Neural cell (in vitro differentiated cells): ENCODE measurements at regions not wholly inside any gene's neighbourhood (a gene's known extent, or its start where the extent isn't known, plus 50 kb on each side); places are given as distances from the start of the nearest gene placed in this dataset.

Experiments
- POLR2AphosphoS5 ChIP-seq: IDR thresholded peaks from 2 replicates; pipeline ENCODE4 v1.6.1; 2012
- RAD21 ChIP-seq: fragments of 450-650 bp; conservative IDR thresholded peaks from 2 replicates; pipeline ENCODE4 v1.6.1; 2014; ENCODE audit warnings: antibody characterized with exemption, mild to moderate bottlenecking, moderate library complexity
- TF ChIP-seq, protein P1 (sequence below): fragments of 450-650 bp; IDR thresholded peaks from 2 replicates; pipeline ENCODE4 v1.5.1; 2014; ENCODE audit warnings: antibody characterized with exemption, mild to moderate bottlenecking, moderate library complexity; ENCODE audit not compliant: poor library complexity, severe bottlenecking

DNA sequence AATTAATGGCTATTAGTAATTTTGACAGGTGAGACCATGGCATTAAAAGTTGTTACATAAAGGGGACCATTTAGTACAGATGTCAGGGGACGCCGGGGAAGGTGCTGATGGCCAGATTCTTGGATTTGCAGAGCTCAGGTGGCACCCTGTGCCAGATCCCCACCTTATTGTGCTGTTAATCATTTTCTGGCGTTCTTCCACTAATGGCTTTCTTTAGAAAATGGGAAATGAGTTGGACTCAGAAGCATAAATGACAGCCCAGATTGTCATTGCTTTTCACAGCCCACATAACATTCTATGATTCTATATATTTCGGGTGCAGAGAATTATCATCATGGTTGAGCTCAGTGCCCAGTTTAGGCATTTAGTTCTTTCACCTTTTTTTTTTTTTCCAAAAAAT lies 257.2 kb upstream of the TCF4 start:
- TF ChIP-seq, protein P1, sequence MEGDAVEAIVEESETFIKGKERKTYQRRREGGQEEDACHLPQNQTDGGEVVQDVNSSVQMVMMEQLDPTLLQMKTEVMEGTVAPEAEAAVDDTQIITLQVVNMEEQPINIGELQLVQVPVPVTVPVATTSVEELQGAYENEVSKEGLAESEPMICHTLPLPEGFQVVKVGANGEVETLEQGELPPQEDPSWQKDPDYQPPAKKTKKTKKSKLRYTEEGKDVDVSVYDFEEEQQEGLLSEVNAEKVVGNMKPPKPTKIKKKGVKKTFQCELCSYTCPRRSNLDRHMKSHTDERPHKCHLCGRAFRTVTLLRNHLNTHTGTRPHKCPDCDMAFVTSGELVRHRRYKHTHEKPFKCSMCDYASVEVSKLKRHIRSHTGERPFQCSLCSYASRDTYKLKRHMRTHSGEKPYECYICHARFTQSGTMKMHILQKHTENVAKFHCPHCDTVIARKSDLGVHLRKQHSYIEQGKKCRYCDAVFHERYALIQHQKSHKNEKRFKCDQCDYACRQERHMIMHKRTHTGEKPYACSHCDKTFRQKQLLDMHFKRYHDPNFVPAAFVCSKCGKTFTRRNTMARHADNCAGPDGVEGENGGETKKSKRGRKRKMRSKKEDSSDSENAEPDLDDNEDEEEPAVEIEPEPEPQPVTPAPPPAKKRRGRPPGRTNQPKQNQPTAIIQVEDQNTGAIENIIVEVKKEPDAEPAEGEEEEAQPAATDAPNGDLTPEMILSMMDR: no peak
- TF ChIP-seq POLR2AphosphoS5: no peak
- TF ChIP-seq RAD21: no peak
